HAP-1 (cell line): ENCODE measurements at regions not wholly inside any gene's neighbourhood (a gene's known extent, or its start where the extent isn't known, plus 50 kb on each side); places are given as distances from the start of the nearest gene placed in this dataset.

Experiments
- DNase-seq, 2 experiments: peaks; one replicate each; pipeline ENCODE4 v3.0.0-alpha.2; 2016 to 2020; ENCODE audit warnings: low spot score in 2 of 2
- H3K27me3 ChIP-seq: fragments of 250-450 bp; sonication (Bioruptor Pico); 2 replicates; pipeline ENCODE4 v1.5.1; 2020; ENCODE audit warnings: low read depth, mild to moderate bottlenecking, moderate library complexity
- H3K36me3 ChIP-seq: fragments of 250-450 bp; sonication (Bioruptor Pico); replicated peaks from 2 replicates; pipeline ENCODE4 v1.5.1; 2020; ENCODE audit warnings: mild to moderate bottlenecking
- H3K4me1 ChIP-seq: fragments of 250-450 bp; sonication (Bioruptor Pico); 2 replicates; pipeline ENCODE4 v1.5.1; 2020; ENCODE audit warnings: mild to moderate bottlenecking
- H3K4me3 ChIP-seq: fragments of 250-450 bp; sonication (Bioruptor Pico); 2 replicates; pipeline ENCODE4 v1.5.1; 2020; ENCODE audit warnings: mild to moderate bottlenecking, moderate library complexity
- H3K9me3 ChIP-seq: fragments of 250-450 bp; sonication (Bioruptor Pico); 2 replicates; pipeline ENCODE4 v1.5.1; 2020; ENCODE audit warnings: mild to moderate bottlenecking, moderate library complexity
- in situ Hi-C: fragments of 300-500 bp; cut with MboI; formaldehyde crosslinking; loops from 3 replicates; pipeline ENCODE4 v1.14.3; 2020; ENCODE audit warnings: low sequenced_read_pairs, inconsistent platforms, mixed read lengths

GRCh38 chr10:2476812-2477553 is 590.4 kb upstream of the PFKP start:
- no peaks in the 10 kb centered on the region for H3K27me3 ChIP-seq
- no peak for DNase-seq
- no peaks in the 10 kb centered on the region for H3K9me3 ChIP-seq
- H3K36me3 ChIP-seq = no peaks in the 10 kb centered on the region
- H3K4me3 ChIP-seq = no peak overlapping the region
- in situ Hi-C loops = no loop called here
- H3K4me1 ChIP-seq = no peaks in the 10 kb centered on the region

- in situ Hi-C loops = no loop called here
- H3K4me3 ChIP-seq = no peak overlapping the region
- no peaks in the 10 kb centered on the region for H3K36me3 ChIP-seq
- H3K27me3 ChIP-seq = no peaks in the 10 kb centered on the region
- DNase-seq = no peak
- H3K9me3 ChIP-seq = no peaks in the 10 kb centered on the region
- no peaks in the 10 kb centered on the region for H3K4me1 ChIP-seq
Observed at GRCh38 chr10:2476218-2476811, 591.0 kb upstream of the PFKP start.

- Histone ChIP-seq H3K27me3 (no peaks in the 10 kb centered on the region), H3K36me3 (no peaks in the 10 kb centered on the region), H3K4me1 (no peaks in the 10 kb centered on the region), H3K4me3 (no peak overlapping the region), H3K9me3 (no peaks in the 10 kb centered on the region)
- no peak for DNase-seq
- in situ Hi-C loops = no loop called here
Observed at GRCh38 chr10:2475711-2476217, 591.6 kb upstream of the PFKP start.

GRCh38 chr10:2471811-2472210 is 595.5 kb upstream of the PFKP start:
- Histone ChIP-seq H3K27me3 (no peaks in the 10 kb centered on the region), H3K36me3 (no peaks in the 10 kb centered on the region), H3K9me3 (no peaks in the 10 kb centered on the region), H3K4me3 (no peak overlapping the region), H3K4me1 (no peaks in the 10 kb centered on the region)
- DNase-seq = no peak
- in situ Hi-C loops = no loop called here

GRCh38 chr10:2469802-2470201 is 597.5 kb upstream of the PFKP start:
- H3K4me3 ChIP-seq = no peak overlapping the region
- no peaks in the 10 kb centered on the region for H3K36me3 ChIP-seq
- H3K27me3 ChIP-seq = no peaks in the 10 kb centered on the region
- in situ Hi-C loops = no loop called here
- no peak for DNase-seq
- H3K9me3 ChIP-seq = no peaks in the 10 kb centered on the region
- no peaks in the 10 kb centered on the region for H3K4me1 ChIP-seq

- Histone ChIP-seq H3K4me1 (no peaks in the 10 kb centered on the region), H3K36me3 (no peaks in the 10 kb centered on the region), H3K4me3 (no peak overlapping the region), H3K27me3 (no peaks in the 10 kb centered on the region), H3K9me3 (no peaks in the 10 kb centered on the region; the same call in 1 of the 2 replicates)
- in situ Hi-C loops = no loop called here
- DNase-seq = no peak
Observed at GRCh38 chr10:2464483-2464882, 602.9 kb upstream of the PFKP start.

- no peak overlapping the region for H3K4me3 ChIP-seq
- H3K4me1 ChIP-seq = no peaks in the 10 kb centered on the region
- H3K36me3 ChIP-seq = no peaks in the 10 kb centered on the region
- DNase-seq = no peak
- in situ Hi-C loops = no loop called here
- no peaks in the 10 kb centered on the region for H3K27me3 ChIP-seq
- H3K9me3 ChIP-seq = no peaks in the 10 kb centered on the region; the same call in 1 of the 2 replicates
Observed at GRCh38 chr10:2463316-2463715, 604.0 kb upstream of the PFKP start.

GRCh38 chr10:2462581-2462980 is 604.8 kb upstream of the PFKP start:
- H3K4me1 ChIP-seq = no peaks in the 10 kb centered on the region
- no peak for DNase-seq

GRCh38 chr10:2460812-2461211 is 606.5 kb upstream of the PFKP start:
- DNase-seq = no peak
- Histone ChIP-seq H3K4me1 (no peaks in the 10 kb centered on the region), H3K36me3 (no peaks in the 10 kb centered on the region), H3K27me3 (no peaks in the 10 kb centered on the region), H3K4me3 (no peak overlapping the region), H3K9me3 (no peaks in the 10 kb centered on the region; the same call in 1 of the 2 replicates)
- in situ Hi-C loops = no loop called here

More at GRCh38 chr10:2462581-2462980, 604.8 kb upstream of the PFKP start:
- Histone ChIP-seq H3K36me3 (no peaks in the 10 kb centered on the region), H3K4me3 (no peak overlapping the region), H3K27me3 (no peaks in the 10 kb centered on the region), H3K9me3 (no peaks in the 10 kb centered on the region; the same call in 1 of the 2 replicates)
- in situ Hi-C loops = no loop called here

- in situ Hi-C loops = no loop called here
- no peaks in the 10 kb centered on the region for H3K4me1 ChIP-seq
- H3K27me3 ChIP-seq = no peaks in the 10 kb centered on the region
- H3K36me3 ChIP-seq = no peaks in the 10 kb centered on the region
- H3K9me3 ChIP-seq = no peaks in the 10 kb centered on the region; the same call in 1 of the 2 replicates
- no peak for DNase-seq
- no peak overlapping the region for H3K4me3 ChIP-seq
Observed at GRCh38 chr10:2459713-2460112, 607.6 kb upstream of the PFKP start.

- no peak overlapping the region for H3K4me3 ChIP-seq
- H3K4me1 ChIP-seq = no peaks in the 10 kb centered on the region
- in situ Hi-C loops = no loop called here
- H3K27me3 ChIP-seq = no peaks in the 10 kb centered on the region
- H3K36me3 ChIP-seq = no peaks in the 10 kb centered on the region
- no peaks in the 10 kb centered on the region for H3K9me3 ChIP-seq
- DNase-seq = no peak
Observed at GRCh38 chr10:2456834-2457233, 610.5 kb upstream of the PFKP start.

- no peaks in the 10 kb centered on the region for H3K9me3 ChIP-seq
- no peaks in the 10 kb centered on the region for H3K36me3 ChIP-seq
- no peak overlapping the region for H3K4me3 ChIP-seq
- no peaks in the 10 kb centered on the region for H3K4me1 ChIP-seq
- no peaks in the 10 kb centered on the region for H3K27me3 ChIP-seq
- in situ Hi-C loops = no loop called here
- DNase-seq = no peak
Observed at GRCh38 chr10:2445370-2445769, 622.0 kb upstream of the PFKP start.

GRCh38 chr10:2439983-2440382 is 627.4 kb upstream of the PFKP start:
- Histone ChIP-seq H3K36me3 (no peaks in the 10 kb centered on the region), H3K4me3 (no peak overlapping the region), H3K4me1 (no peaks in the 10 kb centered on the region), H3K27me3 (no peaks in the 10 kb centered on the region), H3K9me3 (no peaks in the 10 kb centered on the region)
- DNase-seq = no peak
- in situ Hi-C loops = no loop called here

- Histone ChIP-seq H3K4me1 (no peaks in the 10 kb centered on the region), H3K36me3 (no peaks in the 10 kb centered on the region), H3K27me3 (no peaks in the 10 kb centered on the region), H3K4me3 (no peak overlapping the region), H3K9me3 (no peaks in the 10 kb centered on the region)
- in situ Hi-C loops = no loop called here
- DNase-seq = no peak
Observed at GRCh38 chr10:2439000-2439399, 628.3 kb upstream of the PFKP start.
